GM23248 (cell line): ENCODE measurements at regions not wholly inside any gene's neighbourhood (a gene's known extent, or its start where the extent isn't known, plus 50 kb on each side); places are given as distances from the start of the nearest gene placed in this dataset.

Experiments used
- DNase-seq: peaks from one replicate; pipeline ENCODE4 v3.0.0-alpha.2; 2015
- H2AFZ ChIP-seq: fragments of 200-600 bp; sonication (generic); 2 replicates; pipeline ENCODE4 v1.6.1; 2016; ENCODE audit warnings: antibody characterized with exemption
- H3F3A ChIP-seq: fragments of 200-600 bp; sonication (generic); 2 replicates; pipeline ENCODE4 v1.6.1; 2016; ENCODE audit warnings: mild to moderate bottlenecking, antibody characterized with exemption, mixed run types; ENCODE audit not compliant: insufficient read depth
- H3K27ac ChIP-seq: fragments of 200-600 bp; sonication (generic); 2 replicates; pipeline ENCODE4 v1.5.1; 2016; ENCODE audit warnings: mild to moderate bottlenecking
- H3K27me3 ChIP-seq: fragments of 200-600 bp; sonication (generic); replicated peaks from 2 replicates; pipeline ENCODE4 v1.6.1; 2016; ENCODE audit warnings: mild to moderate bottlenecking; ENCODE audit not compliant: insufficient read depth
- H3K36me3 ChIP-seq: fragments of 200-600 bp; sonication (generic); 2 replicates; pipeline ENCODE4 v1.6.1; 2016; ENCODE audit warnings: low read depth, mild to moderate bottlenecking
- H3K4me1 ChIP-seq: fragments of 200-600 bp; sonication (generic); 2 replicates; pipeline ENCODE4 v1.6.1; 2016; ENCODE audit warnings: mild to moderate bottlenecking; ENCODE audit not compliant: insufficient read depth
- H3K4me2 ChIP-seq: fragments of 200-600 bp; sonication (generic); one replicate; pipeline ENCODE4 v1.6.1; 2016; ENCODE audit warnings: mild to moderate bottlenecking; ENCODE audit not compliant: unreplicated experiment
- H3K4me3 ChIP-seq: fragments of 200-600 bp; sonication (generic); 2 replicates; pipeline ENCODE4 v1.5.1; 2016; ENCODE audit warnings: mild to moderate bottlenecking
- H3K79me2 ChIP-seq: fragments of 200-600 bp; sonication (generic); 2 replicates; pipeline ENCODE4 v1.6.1; 2016; ENCODE audit warnings: mild to moderate bottlenecking; ENCODE audit not compliant: insufficient read depth
- H3K9ac ChIP-seq: fragments of 200-600 bp; sonication (generic); 2 replicates; pipeline ENCODE4 v1.6.1; 2016; ENCODE audit warnings: mild to moderate bottlenecking
- H3K9me2 ChIP-seq: fragments of 200-600 bp; sonication (generic); 2 replicates; pipeline ENCODE4 v1.6.1; 2016; ENCODE audit warnings: mixed run types, mild to moderate bottlenecking, moderate library complexity; ENCODE audit not compliant: insufficient read depth
- H3K9me3 ChIP-seq: fragments of 200-600 bp; sonication (generic); one replicate; pipeline ENCODE4 v1.6.1; 2017; ENCODE audit warnings: low read depth
- H4K20me1 ChIP-seq: fragments of 200-600 bp; sonication (generic); 2 replicates; pipeline ENCODE4 v1.6.0; 2016; ENCODE audit not compliant: insufficient read depth
- EZH2 ChIP-seq: fragments of 200-600 bp; sonication (generic); IDR thresholded peaks from 2 replicates; pipeline ENCODE4 v1.6.1; 2018; ENCODE audit warnings: antibody characterized with exemption, mild to moderate bottlenecking; ENCODE audit not compliant: insufficient read depth, poor library complexity, severe bottlenecking
- EZH2phosphoT487 ChIP-seq: fragments of 200-600 bp; sonication (generic); IDR thresholded peaks from 2 replicates; pipeline ENCODE4 v1.6.1; 2018; ENCODE audit warnings: antibody characterized with exemption, moderate library complexity, mild to moderate bottlenecking, low read depth; ENCODE audit not compliant: insufficient read depth
- WGBS, 2 experiments: methylation state at CpG; one replicate each; pipeline ENCODE4 v1.1.6; 2015 to 2017; ENCODE audit warnings: low lambda C conversion rate in 2 of 2, low coverage in 1 of 2; ENCODE audit errors: missing lambda C conversion rate in 2 of 2; 5-methylcytosine and 5-hydroxymethylcytosine counted together
- in situ Hi-C: fragments of 300-500 bp; cut with MboI; formaldehyde crosslinking; loops from 2 replicates; pipeline ENCODE4 v1.15.0; 2020

DNA sequence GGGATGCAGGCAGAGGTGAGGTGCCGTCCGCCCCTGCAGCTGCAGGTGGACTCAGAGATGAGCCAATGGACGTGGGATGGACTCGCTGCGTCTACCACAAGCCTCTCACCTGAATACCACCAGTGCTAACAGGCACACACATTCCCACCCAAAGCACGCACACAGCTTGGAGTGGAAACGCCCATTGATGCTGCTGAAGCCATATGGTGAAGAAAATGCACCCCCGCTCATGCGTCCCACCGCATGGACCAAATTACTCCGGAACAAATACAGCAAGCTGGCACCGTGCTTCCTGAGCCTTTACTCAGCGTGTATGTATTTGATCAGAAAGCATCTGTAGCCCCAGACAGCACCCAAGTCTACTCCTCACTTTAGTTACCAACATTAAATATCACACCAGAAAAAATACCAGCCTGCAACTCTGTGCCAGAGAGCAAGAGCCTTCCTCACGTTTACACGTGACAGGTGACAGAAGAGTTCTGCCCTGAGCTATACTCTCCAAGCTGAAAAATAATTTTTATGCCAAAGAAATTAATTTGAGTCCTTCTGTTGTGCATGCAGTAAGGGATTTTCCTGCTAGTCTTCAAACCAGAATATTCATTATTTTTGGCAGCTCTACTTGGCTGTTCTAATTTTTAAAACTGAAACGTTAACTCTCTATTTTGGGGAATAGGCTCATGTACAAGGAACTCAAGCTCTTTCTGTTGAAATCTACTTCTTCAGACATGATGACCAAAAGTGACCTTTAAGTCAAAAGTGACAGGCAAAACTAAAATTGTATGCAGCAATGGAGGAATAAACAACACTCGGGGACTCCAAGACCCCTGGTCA lies 58.2 kb upstream of the SYNDIG1 start:
- Histone ChIP-seq H3K4me1 (no peaks in the 10 kb centered on the region), H2AFZ (no peak overlapping the region), H3K27ac (no peak overlapping the region), H3K27me3 (no peaks in the 10 kb centered on the region), H3K9me3 (no peaks in the 10 kb centered on the region), H3K9ac (no peak overlapping the region), H3K36me3 (no peaks in the 10 kb centered on the region), H3K4me3 (no peak overlapping the region), H3F3A (no peaks in the 10 kb centered on the region), H3K9me2 (no peaks in the 10 kb centered on the region), H4K20me1 (no peaks in the 10 kb centered on the region), H3K4me2 (no peak overlapping the region), H3K79me2 (no peaks in the 10 kb centered on the region)
- 17 to 19% methylated on average over 17 of the region's 17 CpGs for WGBS, 2 experiments
- TF ChIP-seq EZH2phosphoT487 = no peak
- no peak for TF ChIP-seq EZH2
- DNase-seq = no peak
- in situ Hi-C loops = no loop called here

DNA sequence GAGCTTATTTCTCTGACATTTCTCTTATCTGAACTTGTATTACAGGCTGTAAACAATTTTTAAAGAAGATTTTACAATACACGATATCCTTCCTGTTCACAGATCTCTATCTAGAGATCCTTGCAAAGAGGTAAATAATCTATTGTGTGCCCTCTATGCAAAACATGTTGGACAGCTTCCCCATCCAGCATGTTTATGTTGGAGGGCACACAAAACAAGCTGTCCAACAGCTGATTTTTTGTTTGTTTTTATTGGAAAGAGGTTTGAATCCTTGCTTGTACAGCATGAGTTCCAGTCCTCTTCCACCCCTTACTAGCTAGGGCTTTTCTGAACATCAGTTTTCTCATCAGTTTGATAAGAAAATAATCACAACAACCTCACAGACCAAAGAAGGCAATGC lies 62.3 kb upstream of the SYNDIG1 start:
- WGBS, 2 experiments = 42 to 57% methylated on average over 1 of the region's 1 CpG
- in situ Hi-C loops = no loop called here
- no peak for DNase-seq

DNA sequence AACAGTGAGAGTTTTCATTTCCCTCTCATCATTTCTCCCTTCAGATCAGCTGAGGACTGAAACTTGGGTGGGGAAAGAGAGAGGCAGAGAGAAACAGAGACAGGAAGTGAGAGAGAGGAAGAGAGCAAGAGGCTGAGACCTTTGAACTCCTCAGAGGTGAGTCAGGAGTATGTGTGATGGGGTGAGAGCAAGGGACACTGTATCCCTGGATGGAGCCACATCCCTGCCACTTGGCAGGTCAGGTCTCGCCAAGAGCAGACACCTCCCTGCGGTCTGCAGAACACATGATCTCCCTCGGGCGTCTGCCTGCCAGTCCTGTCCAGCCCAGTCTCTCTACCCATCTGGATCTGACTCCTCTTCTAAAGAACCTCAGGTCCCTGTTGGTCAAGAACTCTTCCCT lies 62.7 kb upstream of the SYNDIG1 start:
- no peak for DNase-seq
- WGBS, 2 experiments = 39 to 42% methylated on average over 3 to 4 of the region's 4 CpGs
- no peak for TF ChIP-seq EZH2phosphoT487
- no peaks in the 10 kb centered on the region for H3K36me3 ChIP-seq
- no peaks in the 10 kb centered on the region for H3F3A ChIP-seq
- H3K4me1 ChIP-seq = no peaks in the 10 kb centered on the region
- H3K27ac ChIP-seq = no peak overlapping the region
- no peaks in the 10 kb centered on the region for H3K9me2 ChIP-seq
- no peaks in the 10 kb centered on the region for H3K79me2 ChIP-seq
- H3K4me3 ChIP-seq = no peak overlapping the region
- no peaks in the 10 kb centered on the region for H3K27me3 ChIP-seq
- no peak overlapping the region for H3K4me2 ChIP-seq
- no peak overlapping the region for H3K9ac ChIP-seq
- no peaks in the 10 kb centered on the region for H3K9me3 ChIP-seq
- H2AFZ ChIP-seq = no peak overlapping the region
- H4K20me1 ChIP-seq = no peaks in the 10 kb centered on the region
- in situ Hi-C loops = no loop called here

More for the DNA sequence above, 62.3 kb upstream of the SYNDIG1 start:
- Histone ChIP-seq H3K9me2 (no peaks in the 10 kb centered on the region), H3K9ac (no peak overlapping the region), H2AFZ (no peak overlapping the region), H4K20me1 (no peaks in the 10 kb centered on the region), H3K4me3 (no peak overlapping the region), H3K4me2 (no peak overlapping the region), H3K79me2 (no peaks in the 10 kb centered on the region), H3K9me3 (no peaks in the 10 kb centered on the region), H3K27me3 (no peaks in the 10 kb centered on the region), H3K36me3 (no peaks in the 10 kb centered on the region), H3F3A (no peaks in the 10 kb centered on the region), H3K4me1 (no peaks in the 10 kb centered on the region), H3K27ac (no peak overlapping the region)
- no peak for TF ChIP-seq EZH2phosphoT487
- TF ChIP-seq EZH2 = no peak

DNA sequence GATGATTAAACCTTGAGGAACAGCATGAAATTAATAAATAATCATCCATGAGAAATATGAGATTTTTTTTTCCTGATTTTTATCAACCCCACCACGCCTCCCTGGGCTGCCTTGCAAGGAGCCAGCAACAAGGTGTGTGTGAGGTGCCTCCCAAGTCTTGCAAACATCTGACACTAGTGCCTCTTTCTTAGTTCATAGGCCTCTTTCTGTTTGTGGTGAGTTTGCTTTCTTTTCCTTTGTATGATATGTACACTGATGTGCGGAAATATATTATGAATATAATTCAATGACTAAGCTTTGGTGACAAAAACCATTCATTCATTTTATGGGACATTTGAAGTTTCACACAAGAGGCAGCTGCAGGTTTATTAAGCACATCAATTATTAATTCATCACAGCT lies 63.2 kb upstream of the SYNDIG1 start:
- Histone ChIP-seq H3K79me2 (no peaks in the 10 kb centered on the region), H3K9me2 (no peaks in the 10 kb centered on the region), H3K27ac (no peak overlapping the region), H3K4me3 (no peak overlapping the region), H3K9me3 (no peaks in the 10 kb centered on the region), H3F3A (no peaks in the 10 kb centered on the region), H4K20me1 (no peaks in the 10 kb centered on the region), H3K36me3 (no peaks in the 10 kb centered on the region), H3K4me1 (no peaks in the 10 kb centered on the region), H3K4me2 (no peak overlapping the region), H2AFZ (no peak overlapping the region), H3K27me3 (0 out of 2 replicates have a peak, but pooled peaks cover 3% of the 10 kb centered on the region), H3K9ac (no peak overlapping the region)
- no peak for TF ChIP-seq EZH2
- TF ChIP-seq EZH2phosphoT487 = no peak
- in situ Hi-C loops = no loop called here
- no peak for DNase-seq
- 57 to 73% methylated on average over 2 of the region's 2 CpGs for WGBS, 2 experiments

DNA sequence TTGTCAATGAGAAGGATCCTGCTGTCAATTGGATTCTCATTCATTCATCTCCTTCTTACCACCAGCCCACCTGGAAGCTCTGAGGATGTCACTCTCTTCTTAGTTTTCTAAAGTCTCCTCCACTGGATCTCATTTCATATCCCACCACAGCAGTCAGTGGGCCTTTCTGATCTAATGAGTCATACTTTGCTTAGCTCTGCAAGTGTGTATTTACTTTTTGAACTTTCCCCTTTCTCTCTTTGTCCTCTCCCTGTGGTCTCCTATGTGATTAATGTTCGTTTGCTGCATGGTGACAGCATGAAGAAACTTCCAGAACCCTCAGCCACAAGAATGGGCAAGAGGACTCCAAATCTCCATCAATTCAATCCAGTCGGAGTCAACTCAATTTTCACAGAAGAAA lies 63.6 kb upstream of the SYNDIG1 start:
- Histone ChIP-seq H3K79me2 (no peaks in the 10 kb centered on the region), H3K9ac (no peak overlapping the region), H3F3A (no peaks in the 10 kb centered on the region), H3K4me2 (no peak overlapping the region), H4K20me1 (no peaks in the 10 kb centered on the region), H3K4me3 (no peak overlapping the region), H2AFZ (no peak overlapping the region), H3K9me2 (no peaks in the 10 kb centered on the region), H3K27ac (no peak overlapping the region), H3K27me3 (0 out of 2 replicates have a peak, but pooled peaks cover 8% of the 10 kb centered on the region), H3K9me3 (no peaks in the 10 kb centered on the region), H3K4me1 (no peaks in the 10 kb centered on the region), H3K36me3 (no peaks in the 10 kb centered on the region)
- in situ Hi-C loops = no loop called here
- TF ChIP-seq EZH2phosphoT487 (no peak), EZH2 (no peak)
- WGBS, 2 experiments = 21 to 30% methylated on average over 2 of the region's 2 CpGs
- no peak for DNase-seq
